Right ventricle myocardium inferior (tissue), 1 donor: ENCODE measurements at regions not wholly inside any gene's neighbourhood (a gene's known extent, or its start where the extent isn't known, plus 50 kb on each side); places are given as distances from the start of the nearest gene placed in this dataset.
"Not testable (repeated sequence)": the region's sequence is repeated elsewhere in the genome, so short reads cannot be mapped to it uniquely, and the experiment has no call there.

ENCODE experiments used
- ATAC-seq: fragments of 200-7000 bp; cut with Tn5 transposase; one replicate; pipeline ENCODE4 v1.9.1; 2020; ENCODE audit warnings: mild to moderate bottlenecking, moderate library complexity
- DNase-seq: peaks from one replicate; pipeline ENCODE4 v3.0.0; 2021; ENCODE audit errors: missing footprints
- intact Hi-C: fragments of 100-400 bp; cut with DNase I; formaldehyde crosslinking; loops from one replicate; pipeline ENCODE4 v1.11.0; 2022
- donor health status: DM: no; HTN: yes; CAD: no; lungs with severe emphysema.

DNA sequence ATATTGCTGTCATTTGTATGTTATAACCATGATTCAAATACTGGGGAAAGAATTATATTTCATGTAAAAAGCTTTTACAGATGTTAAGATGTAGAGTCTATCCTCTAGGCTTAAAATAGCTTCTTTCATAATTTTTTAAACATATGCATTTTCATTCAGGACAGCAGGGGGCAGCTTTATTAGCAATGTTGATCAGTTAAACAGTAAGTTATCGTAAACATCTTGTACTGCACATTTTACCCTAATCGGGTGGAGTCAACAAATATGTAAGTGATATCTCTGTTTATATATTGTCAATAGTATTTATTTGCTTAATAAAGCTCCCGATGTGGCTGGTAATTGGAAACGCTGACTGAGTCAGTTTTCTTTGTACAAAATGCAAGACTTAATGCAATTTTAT is 142.5 kb upstream of the MED14 start:
- intact Hi-C loops = loop anchor here (10.0 kb wide), 1 partner anchor 207 kb away; the partner anchor contains the start of gene USP9X
- ATAC-seq = no peak
- no peak for DNase-seq

- ATAC-seq (no peak), DNase-seq (no peak)
- intact Hi-C loops = loop anchor here (10.0 kb wide), 1 partner anchor 206 kb away; the partner anchor contains the start of gene USP9X
Measured at GRCh38 chrX:40878766-40879165, 143.4 kb upstream of the MED14 start.

DNA sequence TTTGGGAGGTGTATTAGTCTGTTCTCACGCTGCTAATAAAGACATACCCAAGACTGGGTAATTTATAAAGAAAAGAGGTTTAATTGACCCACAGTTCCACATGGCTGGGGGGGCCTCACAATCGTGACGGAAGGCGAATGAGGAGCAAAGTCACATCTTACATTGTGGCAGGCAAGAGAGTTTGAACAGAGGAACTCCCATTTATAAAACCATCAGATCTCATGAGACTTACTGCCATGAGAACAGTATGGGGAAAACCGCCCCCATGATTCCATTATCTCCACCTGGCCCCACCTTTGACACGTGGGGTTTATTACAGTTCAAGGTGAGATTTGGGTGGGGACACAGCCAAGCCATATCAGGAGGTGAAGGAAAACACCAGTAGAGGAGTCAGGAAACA is 143.8 kb upstream of the MED14 start:
- intact Hi-C loops = loop anchor here (10.0 kb wide), 1 partner anchor 206 kb away; the partner anchor contains the start of gene USP9X
- not testable (repeated sequence) for DNase-seq, ATAC-seq

GRCh38 chrX:40880712-40881111 is 145.4 kb upstream of the MED14 start:
- ATAC-seq = no peak
- intact Hi-C loops = no loop called here
- no peak for DNase-seq

- no peak for ATAC-seq
- DNase-seq = no peak
Measured at GRCh38 chrX:40883021-40883619, 147.8 kb upstream of the MED14 start.

DNA sequence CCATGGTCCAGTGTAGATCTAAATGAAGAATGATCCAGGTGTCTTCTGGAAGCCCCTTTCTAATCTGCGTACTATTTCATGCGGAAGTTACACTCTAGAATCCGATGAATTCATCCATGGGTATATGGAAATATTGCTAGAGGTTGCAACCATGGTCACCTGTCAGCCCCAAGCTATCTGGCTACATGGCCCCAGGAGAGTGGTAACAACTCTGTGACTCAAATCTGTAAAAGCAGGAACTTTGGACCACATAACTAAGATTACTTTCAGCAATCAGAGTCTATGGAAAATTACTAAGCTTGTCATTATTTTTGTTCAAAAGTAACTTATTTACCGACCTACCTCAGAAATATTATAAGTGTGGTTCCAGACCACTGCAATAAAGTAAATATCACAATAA is 150.6 kb upstream of the MED14 start:
- ATAC-seq = no peak
- intact Hi-C loops = no loop called here

More at GRCh38 chrX:40883021-40883619, 147.8 kb upstream of the MED14 start:
- intact Hi-C loops = no loop called here

DNA sequence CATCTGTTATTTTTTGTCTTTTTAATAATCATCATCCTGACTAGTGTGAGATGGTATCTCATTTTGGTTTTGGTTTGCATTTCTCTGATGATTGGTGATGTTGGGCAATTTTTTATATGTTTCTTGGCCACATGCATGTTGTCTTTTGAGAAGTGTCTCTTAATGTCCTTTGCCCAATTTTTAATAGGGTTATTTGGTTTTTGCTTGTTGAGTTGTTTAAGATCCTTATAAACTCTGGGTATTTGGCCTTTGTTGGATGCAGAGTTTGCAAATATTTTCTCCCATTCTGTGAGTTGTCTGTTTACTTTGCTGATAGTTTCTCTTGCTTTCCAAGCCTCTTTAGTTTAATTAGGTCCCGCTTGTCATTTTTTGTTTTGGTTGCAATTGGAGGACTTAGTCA is 152.1 kb upstream of the MED14 start:
- ATAC-seq (no peak), DNase-seq (no peak)
- intact Hi-C loops = no loop called here

More for the DNA sequence above, 150.6 kb upstream of the MED14 start:
- no peak for DNase-seq

GRCh38 chrX:40891798-40892197 is 156.5 kb upstream of the MED14 start:
- DNase-seq (no peak), ATAC-seq (no peak)
- intact Hi-C loops = no loop called here

DNA sequence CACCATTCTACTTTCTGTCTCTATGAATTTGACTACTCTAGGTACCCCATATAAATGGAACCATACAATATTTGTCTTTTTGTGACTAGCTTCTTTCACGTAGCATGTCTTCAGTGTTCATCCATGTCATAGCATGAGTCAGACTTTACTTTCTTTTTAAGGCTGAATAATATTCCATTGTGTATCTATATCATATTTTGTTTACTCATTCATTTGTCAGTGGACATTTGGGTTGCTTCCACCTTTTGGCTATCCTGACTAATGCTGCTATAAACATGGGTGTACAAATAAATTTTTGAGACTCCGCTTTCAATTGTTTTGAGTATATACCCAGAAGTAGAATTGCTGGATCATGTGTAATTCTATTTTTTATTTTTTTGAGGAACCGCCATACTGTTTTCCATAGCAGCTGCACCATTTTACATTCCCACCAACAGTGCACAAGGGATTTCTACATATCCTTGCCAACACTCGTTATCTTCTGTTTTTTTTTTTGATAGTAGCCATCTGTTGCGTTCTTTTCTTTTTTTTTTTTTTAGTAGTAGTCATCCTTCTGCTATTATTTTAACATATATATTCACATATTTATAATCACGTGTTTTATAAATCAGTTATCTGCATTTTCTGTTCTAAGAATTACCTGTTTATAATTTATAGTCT is 158.0 kb upstream of the MED14 start:
- ATAC-seq (no peak), DNase-seq (no peak)
- intact Hi-C loops = no loop called here

GRCh38 chrX:40895246-40895645 is 159.9 kb upstream of the MED14 start:
- no peak for ATAC-seq
- intact Hi-C loops = no loop called here
- no peak for DNase-seq

- no peak for DNase-seq
- intact Hi-C loops = no loop called here
- ATAC-seq = no peak
Measured at GRCh38 chrX:40897718-40898270, 162.5 kb upstream of the MED14 start.

- intact Hi-C loops, ATAC-seq, DNase-seq: not testable (repeated sequence)
Measured at GRCh38 chrX:40904739-40905138, 169.4 kb upstream of the MED14 start.

GRCh38 chrX:40908026-40908425 is 172.7 kb upstream of the MED14 start:
- DNase-seq (no peak), ATAC-seq (no peak)
- intact Hi-C loops = no loop called here

GRCh38 chrX:40908857-40909475 is 173.6 kb upstream of the MED14 start:
- no peak for DNase-seq
- ATAC-seq = no peak
- intact Hi-C loops = no loop called here

DNA sequence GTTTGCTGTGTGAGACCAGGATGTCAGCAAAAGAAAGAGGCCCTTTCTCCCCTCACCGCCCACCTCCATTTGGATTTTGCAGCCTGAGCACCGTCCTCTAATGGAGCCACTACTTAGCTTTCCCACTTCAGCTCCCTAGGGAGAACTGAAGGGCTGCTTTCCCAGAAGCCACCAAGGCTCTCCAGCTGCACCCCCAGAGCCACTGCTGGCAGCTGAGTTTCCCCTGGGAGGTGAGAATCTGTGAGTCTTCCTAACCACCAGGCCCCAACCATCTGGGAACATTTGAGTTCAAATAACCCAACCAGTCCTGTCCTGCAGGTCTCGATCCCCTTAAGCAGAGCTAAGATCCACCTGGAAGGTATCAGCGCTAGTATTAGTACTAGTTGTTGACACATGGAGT is 173.1 kb upstream of the USP9X start:
- intact Hi-C loops = no loop called here
- DNase-seq = no peak
- ATAC-seq = no peak

DNA sequence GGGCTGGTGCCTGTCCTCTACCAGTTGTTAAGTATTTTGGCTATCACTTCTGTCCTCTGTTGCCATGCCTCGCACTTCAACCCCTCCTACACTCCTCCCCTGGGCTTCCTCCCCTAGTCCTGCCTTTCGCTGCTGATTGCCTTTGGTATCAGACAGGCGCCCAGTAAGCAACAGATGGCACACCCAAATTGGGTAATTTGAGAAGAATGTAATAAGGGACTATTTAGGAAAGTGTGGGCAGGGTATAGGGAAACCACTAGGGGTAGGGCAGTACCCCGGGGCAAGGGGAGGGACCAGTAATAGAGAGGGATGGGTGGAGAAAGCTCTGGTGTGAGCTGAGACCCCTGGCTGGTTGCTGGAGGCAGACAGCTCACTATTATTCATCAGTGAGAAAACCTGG is 172.7 kb upstream of the USP9X start:
- no peak for ATAC-seq
- no peak for DNase-seq
- intact Hi-C loops = no loop called here

DNA sequence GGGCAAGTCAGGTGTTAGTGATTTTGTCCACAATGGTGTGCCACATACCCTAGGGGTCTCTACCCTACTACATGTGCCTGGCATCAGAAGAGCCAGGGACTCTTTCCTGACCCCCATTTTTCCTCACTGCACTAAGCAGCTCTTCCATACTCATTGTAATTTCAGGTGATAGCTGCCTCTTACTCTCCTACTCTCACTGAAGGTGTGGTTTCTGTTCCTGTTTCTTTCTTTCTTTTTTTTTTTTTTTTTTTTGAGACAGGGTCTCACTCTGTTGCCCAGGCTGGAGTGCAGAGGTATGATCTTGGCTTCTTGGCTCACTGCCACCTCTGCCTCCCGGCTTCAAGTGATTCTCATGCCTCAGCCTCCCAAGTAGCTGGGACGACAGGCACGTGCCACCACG is 164.9 kb upstream of the USP9X start:
- intact Hi-C loops = no loop called here
- ATAC-seq (no peak), DNase-seq (no peak)

DNA sequence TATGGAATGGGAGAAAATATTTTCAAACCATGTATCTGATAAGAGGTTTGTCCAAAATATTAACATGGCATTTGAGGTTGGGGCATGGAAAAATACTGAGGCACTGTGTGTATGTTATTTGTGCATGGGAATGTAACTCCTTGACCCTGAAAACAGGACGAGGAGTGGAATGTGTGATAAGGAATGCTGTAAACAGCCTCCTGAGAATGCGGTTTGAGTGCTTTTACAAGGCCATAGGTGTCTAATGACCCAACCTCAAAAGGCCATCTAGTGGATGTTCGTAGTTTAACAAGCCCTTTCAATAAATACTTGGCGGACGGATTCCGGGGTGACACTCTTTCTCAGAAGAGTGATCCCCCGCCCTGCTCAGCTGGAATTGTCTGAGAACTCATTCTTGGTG is 162.9 kb upstream of the USP9X start:
- ATAC-seq (no peak), DNase-seq (no peak)
- intact Hi-C loops = no loop called here

DNA sequence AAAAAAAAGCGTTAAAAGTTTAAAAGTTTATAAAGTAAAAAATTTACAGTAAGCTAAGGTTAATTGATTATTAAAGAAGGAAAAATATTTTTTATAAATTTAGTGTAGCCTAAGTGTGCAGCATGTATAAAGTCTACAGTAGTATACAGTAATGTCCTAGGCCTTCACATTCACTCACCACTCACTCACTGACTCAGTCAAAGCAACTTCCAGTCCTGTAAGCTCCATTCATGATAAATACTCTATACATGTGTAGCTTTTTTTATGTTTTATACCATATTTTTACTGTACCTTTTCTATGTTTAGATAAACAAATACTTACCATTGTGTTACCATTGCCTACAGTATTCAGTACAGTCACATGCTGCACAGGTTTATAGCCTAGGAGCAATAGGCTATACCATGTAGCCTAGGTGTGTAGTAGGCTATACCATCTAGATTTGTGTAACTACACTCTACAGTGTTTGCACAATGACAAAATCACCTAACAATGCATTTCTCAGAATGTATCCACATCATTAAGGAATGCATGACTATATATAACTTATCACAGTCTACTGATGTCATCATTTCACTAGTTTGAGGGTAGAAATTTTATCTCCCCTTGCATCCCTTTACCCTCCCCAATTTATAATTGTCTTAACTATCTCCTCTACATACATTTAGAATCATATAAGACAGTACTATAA is 158.4 kb upstream of the USP9X start:
- intact Hi-C loops, DNase-seq, ATAC-seq: not testable (repeated sequence)
